ENCODE measurements at regions not wholly inside any gene's neighbourhood (a gene's known extent, or its start where the extent isn't known, plus 50 kb on each side); places are given as distances from the start of the nearest gene placed in this dataset.

GRCh38 chr14:23817164-23817767 lies 136.3 kb upstream of the DHRS4 start:
- H3K4me3 ChIP-seq (ENCODE audit: low read depth, low read length), result no peak overlapping the region
- no peaks in the 10 kb centered on the region for H3K9me3 ChIP-seq
- DNase-seq, result no peak
- no peaks in the 10 kb centered on the region for H3K9me3 Mint-ChIP-seq (ENCODE audit: unreplicated experiment)
- H3K27me3 Mint-ChIP-seq (ENCODE audit: insufficient read depth, unreplicated experiment), result no peaks in the 10 kb centered on the region
- intact Hi-C loops (cut with micrococcal nuclease; ENCODE audit: unreplicated experiment), result no loop called here
- CTCF ChIA-PET, result no interaction called here
- no peak for TF ChIP-seq CTCF (IDR thresholded peaks at IDR 0.05; ENCODE audit: insufficient read depth in 1 of 2, low read depth in 1 of 2, low read length in 1 of 2, severe bottlenecking in 1 of 2, unreplicated experiment in 1 of 2)
- POLR2A ChIA-PET, result no interaction called here
- H3K4me1 ChIP-seq, result no peaks in the 10 kb centered on the region
- no peak overlapping the region for H3K4me3 Mint-ChIP-seq (ENCODE audit: unreplicated experiment)
- no peaks in the 10 kb centered on the region for H3K4me1 Mint-ChIP-seq (ENCODE audit: low read depth, unreplicated experiment)
- no TSS peak for BruUV-seq (replicated peaks)
- no peaks in the 10 kb centered on the region for H3K36me3 Mint-ChIP-seq (ENCODE audit: insufficient read depth, unreplicated experiment)
- no peak overlapping the region for H3K27ac Mint-ChIP-seq (ENCODE audit: unreplicated experiment)
- no peaks in the 10 kb centered on the region for H3K36me3 ChIP-seq (ENCODE audit: control insufficient read depth, insufficient read depth, low read length)
- H3K27me3 ChIP-seq (replicated peaks; ENCODE audit: control insufficient read depth, insufficient read depth, low read length), result no peaks in the 10 kb centered on the region

- POLR2A ChIA-PET, result no interaction called here
- H3K27ac Mint-ChIP-seq (ENCODE audit: unreplicated experiment), result no peak overlapping the region
Measured at GRCh38 chr14:23827100-23827892, 126.3 kb upstream of the DHRS4 start.

GRCh38 chr14:23828001-23828400 lies 125.6 kb upstream of the DHRS4 start:
- peaks cover 7% of the 10 kb centered on the region for H3K4me1 Mint-ChIP-seq (ENCODE audit: low read depth, unreplicated experiment)
- H3K4me3 Mint-ChIP-seq (ENCODE audit: unreplicated experiment), result no peak overlapping the region
- H3K9me3 Mint-ChIP-seq (ENCODE audit: unreplicated experiment), result no peaks in the 10 kb centered on the region
- BruUV-seq (replicated peaks), result no TSS peak
- intact Hi-C loops (cut with micrococcal nuclease; ENCODE audit: unreplicated experiment), result no loop called here
- H3K36me3 Mint-ChIP-seq (ENCODE audit: insufficient read depth, unreplicated experiment), result no peaks in the 10 kb centered on the region
- POLR2A ChIA-PET, result no interaction called here
- no peak overlapping the region for H3K4me3 ChIP-seq (ENCODE audit: low read depth, low read length)
- TF ChIP-seq CTCF (IDR thresholded peaks at IDR 0.05; ENCODE audit: insufficient read depth in 1 of 2, low read depth in 1 of 2, low read length in 1 of 2, severe bottlenecking in 1 of 2, unreplicated experiment in 1 of 2), result no peak
- H3K27ac Mint-ChIP-seq (ENCODE audit: unreplicated experiment), result no peak overlapping the region
- no peaks in the 10 kb centered on the region for H3K36me3 ChIP-seq (ENCODE audit: control insufficient read depth, insufficient read depth, low read length)
- H3K4me1 ChIP-seq, result peaks cover 34% of the 10 kb centered on the region
- DNase-seq, result no peak
- H3K27me3 Mint-ChIP-seq (ENCODE audit: insufficient read depth, unreplicated experiment), result no peaks in the 10 kb centered on the region
- CTCF ChIA-PET, result no interaction called here
- H3K27me3 ChIP-seq (replicated peaks; ENCODE audit: control insufficient read depth, insufficient read depth, low read length), result no peaks in the 10 kb centered on the region
- no peaks in the 10 kb centered on the region for H3K9me3 ChIP-seq

More at GRCh38 chr14:23827100-23827892, 126.3 kb upstream of the DHRS4 start:
- no peaks in the 10 kb centered on the region for H3K9me3 ChIP-seq
- H3K36me3 ChIP-seq (ENCODE audit: control insufficient read depth, insufficient read depth, low read length), result no peaks in the 10 kb centered on the region
- no peak overlapping the region for H3K4me3 Mint-ChIP-seq (ENCODE audit: unreplicated experiment)
- no TSS peak for BruUV-seq (replicated peaks)
- no peak for DNase-seq
- H3K27me3 Mint-ChIP-seq (ENCODE audit: insufficient read depth, unreplicated experiment), result no peaks in the 10 kb centered on the region
- no peaks in the 10 kb centered on the region for H3K9me3 Mint-ChIP-seq (ENCODE audit: unreplicated experiment)
- peaks cover 34% of the 10 kb centered on the region for H3K4me1 ChIP-seq
- H3K36me3 Mint-ChIP-seq (ENCODE audit: insufficient read depth, unreplicated experiment), result no peaks in the 10 kb centered on the region
- CTCF ChIA-PET, result no interaction called here
- intact Hi-C loops (cut with micrococcal nuclease; ENCODE audit: unreplicated experiment), result no loop called here
- peaks cover 7% of the 10 kb centered on the region for H3K4me1 Mint-ChIP-seq (ENCODE audit: low read depth, unreplicated experiment)
- H3K27me3 ChIP-seq (replicated peaks; ENCODE audit: control insufficient read depth, insufficient read depth, low read length), result no peaks in the 10 kb centered on the region
- no peak for TF ChIP-seq CTCF (IDR thresholded peaks at IDR 0.05; ENCODE audit: insufficient read depth in 1 of 2, low read depth in 1 of 2, low read length in 1 of 2, severe bottlenecking in 1 of 2, unreplicated experiment in 1 of 2)
- H3K4me3 ChIP-seq (ENCODE audit: low read depth, low read length), result no peak overlapping the region

Measured in Caco-2 (cell line).